GM23338 (cell line): ENCODE measurements at regions not wholly inside any gene's neighbourhood (a gene's known extent, or its start where the extent isn't known, plus 50 kb on each side); places are given as distances from the start of the nearest gene placed in this dataset.

Source experiments
- ATAC-seq: fragments of 200-7000 bp; cut with Tn5 transposase; 3 replicates; pipeline ENCODE4 v1.9.1; 2020
- DNase-seq: peaks from one replicate; pipeline ENCODE4 v3.0.0-alpha.2; 2015; ENCODE audit warnings: low spot score
- H2AFZ ChIP-seq: fragments of 200-600 bp; sonication (generic); 2 replicates; pipeline ENCODE4 v1.8.0; 2016; ENCODE audit warnings: antibody characterized with exemption, mild to moderate bottlenecking, moderate library complexity
- H3F3A ChIP-seq: fragments of 200-600 bp; sonication (generic); replicated peaks from 2 replicates; pipeline ENCODE4 v1.8.0; 2017; ENCODE audit warnings: antibody characterized with exemption, mixed run types, low read depth
- H3K27ac ChIP-seq: fragments of 200-600 bp; sonication (generic); 2 replicates; pipeline ENCODE4 v1.6.1; 2016; ENCODE audit warnings: low read depth
- H3K27me3 ChIP-seq: fragments of 200-600 bp; sonication (generic); 2 replicates; pipeline ENCODE4 v1.8.0; 2016; ENCODE audit warnings: mild to moderate bottlenecking, mixed run types, moderate library complexity; ENCODE audit not compliant: insufficient read depth
- H3K36me3 ChIP-seq: fragments of 200-600 bp; sonication (generic); 2 replicates; pipeline ENCODE4 v1.8.0; 2016; ENCODE audit warnings: mild to moderate bottlenecking; ENCODE audit not compliant: insufficient read depth
- H3K4me1 ChIP-seq: fragments of 200-600 bp; sonication (generic); 2 replicates; pipeline ENCODE4 v1.8.0; 2016; ENCODE audit warnings: mild to moderate bottlenecking, moderate library complexity; ENCODE audit not compliant: insufficient read depth
- H3K4me2 ChIP-seq: fragments of 200-600 bp; sonication (generic); 2 replicates; pipeline ENCODE4 v1.7.1; 2017; ENCODE audit warnings: mixed run types
- H3K4me3 ChIP-seq: fragments of 200-600 bp; sonication (generic); 2 replicates; pipeline ENCODE4 v1.6.1; 2016; ENCODE audit warnings: mixed run types
- H3K79me2 ChIP-seq: fragments of 200-600 bp; sonication (generic); replicated peaks from 2 replicates; pipeline ENCODE4 v1.8.0; 2017; ENCODE audit warnings: mild to moderate bottlenecking; ENCODE audit not compliant: insufficient read depth
- H3K9me2 ChIP-seq: fragments of 200-600 bp; sonication (generic); 2 replicates; pipeline ENCODE4 v1.8.0; 2017; ENCODE audit not compliant: insufficient read depth
- H4K20me1 ChIP-seq: fragments of 200-600 bp; sonication (generic); replicated peaks from 2 replicates; pipeline ENCODE4 v1.8.0; 2017; ENCODE audit warnings: mild to moderate bottlenecking; ENCODE audit not compliant: insufficient read depth
- H3K27ac Mint-ChIP-seq: 2 replicates; pipeline ENCODE4 v1.8.0; 2020; ENCODE audit warnings: inconsistent platforms, mild to moderate bottlenecking, moderate library complexity, mixed read lengths
- H3K27me3 Mint-ChIP-seq: 3 replicates; pipeline ENCODE4 v1.8.0; 2022; ENCODE audit warnings: low read depth, mild to moderate bottlenecking, moderate library complexity, mixed read lengths, inconsistent platforms; ENCODE audit not compliant: insufficient read depth, poor library complexity
- H3K36me3 Mint-ChIP-seq: 3 replicates; pipeline ENCODE4 v1.8.0; 2021; ENCODE audit warnings: low read depth, mild to moderate bottlenecking, inconsistent platforms, moderate library complexity, mixed read lengths
- H3K4me1 Mint-ChIP-seq: 3 replicates; pipeline ENCODE4 v1.8.0; 2020; ENCODE audit warnings: mild to moderate bottlenecking, inconsistent platforms, mixed read lengths
- H3K4me3 Mint-ChIP-seq: 3 replicates; pipeline ENCODE4 v1.8.0; 2021; ENCODE audit warnings: moderate library complexity, mild to moderate bottlenecking, inconsistent platforms, mixed read lengths
- H3K9me3 Mint-ChIP-seq: 3 replicates; pipeline ENCODE4 v1.8.0; 2020; ENCODE audit warnings: moderate library complexity, mild to moderate bottlenecking, inconsistent platforms, mixed read lengths
- CREB1 ChIP-seq: fragments of 250-450 bp; sonication (Bioruptor Pico); IDR thresholded peaks from 2 replicates; pipeline ENCODE4 v1.5.0; 2020; ENCODE audit warnings: low read depth, mild to moderate bottlenecking, moderate library complexity
- CTCF ChIP-seq, 2 experiments: fragments of 200-600 bp in 1 of 2; sonication (generic) in 1 of 2; conservative IDR thresholded peaks; 2 replicates each; pipeline versions ENCODE4 v1.5.1 to v1.6.1; 2016 to 2017; ENCODE audit warnings: antibody characterized with exemption in 2 of 2, low read depth in 2 of 2, mild to moderate bottlenecking in 2 of 2, moderate library complexity in 1 of 2
- ETS1 ChIP-seq: IDR thresholded peaks from 2 replicates; pipeline ENCODE4 v1.6.1; 2016; ENCODE audit warnings: antibody characterized with exemption
- EZH2 ChIP-seq: fragments of 200-600 bp; sonication (generic); IDR thresholded peaks from one replicate; pipeline ENCODE4 v1.8.0; 2017; ENCODE audit warnings: antibody characterized with exemption, mild to moderate bottlenecking, low read depth; ENCODE audit not compliant: unreplicated experiment
- EZH2phosphoT487 ChIP-seq: fragments of 200-600 bp; sonication (generic); IDR thresholded peaks from one replicate; pipeline ENCODE4 v1.8.1; 2018; ENCODE audit warnings: antibody characterized with exemption; ENCODE audit not compliant: unreplicated experiment
- NANOG ChIP-seq: IDR thresholded peaks from 2 replicates; pipeline ENCODE4 v1.6.1; 2016; ENCODE audit warnings: antibody characterized with exemption, borderline replicate concordance
- POLR2AphosphoS5 ChIP-seq: IDR thresholded peaks from 2 replicates; pipeline ENCODE4 v1.6.1; 2016; ENCODE audit warnings: antibody characterized with exemption, low read depth
- REST ChIP-seq: IDR thresholded peaks from one replicate; pipeline ENCODE4 v1.6.1; 2018; ENCODE audit warnings: antibody characterized with exemption; ENCODE audit not compliant: unreplicated experiment
- STAT1 ChIP-seq: IDR thresholded peaks from one replicate; pipeline ENCODE4 v1.6.1; 2016; ENCODE audit warnings: antibody characterized with exemption; ENCODE audit not compliant: unreplicated experiment
- ZNF114 ChIP-seq: fragments of 250-450 bp; sonication (Bioruptor Pico); IDR thresholded peaks from 2 replicates; pipeline ENCODE4 v1.5.0; 2020; ENCODE audit warnings: mild to moderate bottlenecking, moderate library complexity
- ZNF331 ChIP-seq: fragments of 250-450 bp; sonication (Bioruptor Pico); IDR thresholded peaks from 2 replicates; pipeline ENCODE4 v1.5.0; 2020; ENCODE audit warnings: low read depth, mild to moderate bottlenecking, moderate library complexity

- TF ChIP-seq REST (no peak), NANOG (no peak), POLR2AphosphoS5 (no peak), ZNF331 (CRISPR knock-in tag) (no peak), EZH2phosphoT487 (no peak), ETS1 (no peak), CREB1 (CRISPR knock-in tag) (no peak), EZH2 (no peak)
Measured at GRCh38 chr5:167642181-167642580, 649.3 kb upstream of the WWC1 start (continued).

- ATAC-seq, result no peak
- H3K27ac Mint-ChIP-seq, result peak overlapping the region; percentile 78
- TF ChIP-seq ETS1 (no peak), REST (no peak), STAT1 (no peak), ZNF114 (no peak), EZH2phosphoT487 (no peak), EZH2 (no peak), CTCF (conservative IDR thresholded peaks at IDR 0.05; ENCODE audit: low read depth in 2 of 2) (no peak), ZNF331 (CRISPR knock-in tag) (no peak), NANOG (no peak), POLR2AphosphoS5 (no peak)
Measured at GRCh38 chr5:167642779-167643517, 648.5 kb upstream of the WWC1 start.

More at GRCh38 chr5:167642779-167643517, 648.5 kb upstream of the WWC1 start:
- no peaks in the 10 kb centered on the region for H3K9me3 Mint-ChIP-seq
- DNase-seq, result no peak
- no peak overlapping the region for H3K4me3 Mint-ChIP-seq
- Histone ChIP-seq H3K36me3 (no peaks in the 10 kb centered on the region), H3K27me3 (no peaks in the 10 kb centered on the region), H3K4me2 (no peak overlapping the region), H3K9me2 (no peaks in the 10 kb centered on the region), H2AFZ (no peak overlapping the region), H3K27ac (no peak overlapping the region), H3F3A (no peaks in the 10 kb centered on the region), H3K79me2 (no peaks in the 10 kb centered on the region), H4K20me1 (no peaks in the 10 kb centered on the region), H3K4me1 (no peaks in the 10 kb centered on the region), H3K4me3 (no peak overlapping the region)
- H3K4me1 Mint-ChIP-seq, result peaks cover 3% of the 10 kb centered on the region; the same call in 1 of the 3 replicates
- H3K36me3 Mint-ChIP-seq, result no peaks in the 10 kb centered on the region
- no peaks in the 10 kb centered on the region for H3K27me3 Mint-ChIP-seq
